SK-N-MC (cell line): ENCODE measurements at regions not wholly inside any gene's neighbourhood (a gene's known extent, or its start where the extent isn't known, plus 50 kb on each side); places are given as distances from the start of the nearest gene placed in this dataset.

Source experiments
- EZH2 ChIP-seq: fragments of 200-600 bp; sonication (generic); IDR thresholded peaks from one replicate; pipeline ENCODE4 v1.6.1; 2017; ENCODE audit warnings: antibody characterized with exemption
- POLR2AphosphoS5 ChIP-seq: IDR thresholded peaks from 2 replicates; pipeline ENCODE4 v1.6.1; 2012; ENCODE audit warnings: mild to moderate bottlenecking, low read depth, low read length, borderline replicate concordance

- TF ChIP-seq EZH2 (peak; percentile 53), POLR2AphosphoS5 (no peak)
Observed at GRCh38 chr4:3648731-3649130, 116.5 kb upstream of the LRPAP1 start.
